ENCODE measurements at regions not wholly inside any gene's neighbourhood (a gene's known extent, or its start where the extent isn't known, plus 50 kb on each side); places are given as distances from the start of the nearest gene placed in this dataset.

DNA sequence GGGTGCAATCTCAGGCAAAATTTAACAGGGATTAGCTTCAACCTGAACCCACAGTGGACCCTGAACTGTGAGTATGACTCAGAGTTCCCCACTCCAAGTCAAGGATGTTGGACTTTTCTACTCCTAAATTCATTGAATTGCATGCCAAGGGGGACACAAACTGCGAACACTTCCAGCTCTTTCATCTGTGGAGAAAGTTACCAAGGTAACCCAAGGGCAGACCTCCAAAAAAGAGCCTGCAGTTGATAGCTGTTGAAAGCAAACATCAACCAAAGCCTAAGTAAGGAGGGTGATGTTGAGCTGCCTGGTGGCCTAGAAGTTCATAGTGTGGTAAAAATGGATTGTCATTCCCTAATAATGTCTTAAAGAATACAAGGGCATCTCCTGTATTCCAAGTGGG, 1242.9 kb downstream of the C4orf33 start (continued):
- no peak for TF ChIP-seq CREM (IDR thresholded peaks at IDR 0.05; ENCODE audit: low read depth)
- TF ChIP-seq E2F8 (IDR thresholded peaks at IDR 0.05; ENCODE audit: low read depth, partially characterized antibody), result no peak
- TF ChIP-seq KLF5 (IDR thresholded peaks at IDR 0.05; ENCODE audit: partially characterized antibody), result no peak
- TF ChIP-seq RAD21 (IDR thresholded peaks at IDR 0.05; ENCODE audit: insufficient read depth, low read depth, low read length), result no peak
- no peak for TF ChIP-seq EP300 (IDR thresholded peaks at IDR 0.05; ENCODE audit: borderline replicate concordance in 1 of 2, control insufficient read depth in 1 of 2, low read depth in 2 of 2, low read length in 2 of 2)
- TF ChIP-seq ZNF217 (IDR thresholded peaks at IDR 0.05), result no peak
- TF ChIP-seq CBX3 (IDR thresholded peaks at IDR 0.05; ENCODE audit: borderline replicate concordance, low read depth), result no peak
- no peak for TF ChIP-seq NRF1 (conservative IDR thresholded peaks at IDR 0.05; ENCODE audit: low read depth, low read length)

DNA sequence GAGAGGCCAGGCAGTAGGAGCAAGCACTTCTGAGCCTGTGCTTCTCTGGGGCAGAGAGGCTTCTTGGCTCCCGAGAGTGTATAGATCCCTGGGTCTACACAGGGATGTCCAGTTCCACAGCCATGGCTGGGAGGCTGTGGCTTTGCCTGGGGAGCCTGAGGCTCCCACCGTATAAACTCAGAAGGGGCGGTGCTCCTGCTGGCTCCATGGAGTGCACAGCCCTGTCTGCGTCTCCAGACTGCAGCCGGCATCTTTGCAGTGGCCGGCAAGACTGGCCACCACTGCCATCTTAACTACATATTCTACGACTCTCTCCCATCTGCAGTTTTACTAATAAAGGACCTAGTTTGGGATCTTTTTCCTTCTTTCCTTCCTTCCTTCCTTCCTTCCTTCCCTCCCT, 1253.8 kb downstream of the C4orf33 start:
- TF ChIP-seq NFYB (IDR thresholded peaks at IDR 0.05; ENCODE audit: insufficient read depth, low read depth, low read length) (no peak), SP1 (IDR thresholded peaks at IDR 0.05; ENCODE audit: low read depth, low read length) (no peak)
- Histone ChIP-seq H3K9me3 (replicated peaks; ENCODE audit: control insufficient read depth, insufficient read depth, low read length) (no peaks in the 10 kb centered on the region), H3K4me2 (ENCODE audit: control insufficient read depth, insufficient read depth) (no peak overlapping the region), H3K27ac (ENCODE audit: control insufficient read depth, insufficient read depth) (no peak overlapping the region), H3K36me3 (ENCODE audit: control insufficient read depth in 2 of 2, insufficient read depth in 2 of 2, low read length in 1 of 2) (no peaks in the 10 kb centered on the region), H2AFZ (ENCODE audit: control insufficient read depth, low read depth, low read length) (no peak overlapping the region), H3K27me3 (replicated peaks in 1 of 2; ENCODE audit: control insufficient read depth in 2 of 2, insufficient read depth in 2 of 2, low read length in 1 of 2) (no peaks in the 10 kb centered on the region), H3K4me1 (ENCODE audit: control insufficient read depth, insufficient read depth, low read length) (no peaks in the 10 kb centered on the region), H4K20me1 (ENCODE audit: control insufficient read depth, insufficient read depth) (no peaks in the 10 kb centered on the region), H3K79me2 (ENCODE audit: control insufficient read depth, insufficient read depth, low read length) (no peaks in the 10 kb centered on the region), H3K4me3 (no peak overlapping the region), H3K9ac (ENCODE audit: control insufficient read depth, insufficient read depth, low read length) (no peak overlapping the region)
- WGBS (ENCODE audit: insufficient coverage, insufficient replicate concordance, low lambda C conversion rate, missing lambda C conversion rate), result 53% methylated on average over 7 of the region's 7 CpGs
- ATAC-seq (no peak), DNase-seq (ENCODE audit: low read depth, low spot score) (no peak), FAIRE-seq (no peak)
- POLR2A ChIA-PET, result no interaction called here
- RAD21 ChIA-PET (ENCODE audit: unreplicated experiment), result no interaction called here
- intact Hi-C loops (cut with micrococcal nuclease; ENCODE audit: unreplicated experiment) (loop anchor here (10.0 kb wide), 1 partner anchor 455 kb away; no protein-coding TSS in a partner anchor), in situ Hi-C loops (cut with MboI) (no loop called here)
- no TSS peak for BruUV-seq (replicated peaks)
- SMC1A ChIA-PET (ENCODE audit: uncharacterized antibody, unreplicated experiment), result no interaction called here
- CTCF ChIA-PET, result no interaction called here

Measured in GM12878 (cell line).